Heart left ventricle (tissue), 16 donors: ENCODE measurements at regions not wholly inside any gene's neighbourhood (a gene's known extent, or its start where the extent isn't known, plus 50 kb on each side); places are given as distances from the start of the nearest gene placed in this dataset.

ENCODE experiments used
- ATAC-seq, 4 donors: fragments of 200-7000 bp; cut with Tn5 transposase; one replicate each; pipeline ENCODE4 v1.9.1; 2020 to 2022; ENCODE audit warnings: moderate library complexity in 4 of 4, mild to moderate bottlenecking in 3 of 4, moderate number of reproducible peaks in 1 of 4
- DNase-seq, 5 donors: peaks; one replicate each; pipeline ENCODE4 v3.0.0-alpha.2; 2020
- H3K27ac ChIP-seq, 12 donors: fragments of 200-600 bp; sonication (generic) in 4 of 12; one replicate each; pipeline versions ENCODE4 v1.5.0 to v1.8.0; 2016 to 2022; ENCODE audit warnings: mild to moderate bottlenecking in 2 of 12
- H3K27me3 ChIP-seq, 9 donors: fragments of 200-600 bp; sonication (generic) in 2 of 9; one replicate each; pipeline versions ENCODE4 v1.5.1 to v1.8.0; 2016 to 2022; ENCODE audit warnings: mild to moderate bottlenecking in 3 of 9
- H3K36me3 ChIP-seq, 9 donors: fragments of 200-600 bp; sonication (generic) in 2 of 9; one replicate each; pipeline versions ENCODE4 v1.5.0 to v1.8.0; 2018 to 2022; ENCODE audit warnings: mild to moderate bottlenecking in 2 of 9
- H3K4me1 ChIP-seq, 12 donors: fragments of 200-600 bp; sonication (generic) in 4 of 12; one replicate each; pipeline versions ENCODE4 v1.5.0 to v1.8.0; 2016 to 2022; ENCODE audit warnings: mild to moderate bottlenecking in 3 of 12
- H3K4me3 ChIP-seq, 12 donors: fragments of 200-600 bp; sonication (generic) in 4 of 12; one replicate each; pipeline versions ENCODE4 v1.5.0 to v1.8.0; 2017 to 2022; ENCODE audit warnings: mild to moderate bottlenecking in 9 of 12, moderate library complexity in 4 of 12
- H3K9me3 ChIP-seq, 12 donors: fragments of 200-600 bp; sonication (generic) in 4 of 12; one replicate each; pipeline versions ENCODE4 v1.5.0 to v1.8.0; 2016 to 2022; ENCODE audit warnings: mild to moderate bottlenecking in 1 of 12
- POLR2A ChIP-seq, 2 donors: fragments of 450-650 bp; IDR thresholded peaks; one replicate each; pipeline ENCODE4 v1.6.1; 2017; ENCODE audit warnings: antibody characterized with exemption in 2 of 2, mild to moderate bottlenecking in 2 of 2, moderate library complexity in 2 of 2
- WGBS, 4 donors: extraction: QIAGEN DNeasy Blood & Tissue Kit in 2 of 4; methylation state at CpG; one replicate each; pipeline versions ENCODE4 v1.1.5 to v1.1.7; 2013 to 2018; 5-methylcytosine and 5-hydroxymethylcytosine counted together
- intact Hi-C, 10 donors: fragments of 100-400 bp; cut with DNase I; formaldehyde crosslinking; loops; one replicate each; pipeline versions ENCODE4 v1.11.1 to v1.14.2; 2022
- TF ChIP-seq, protein P1 (sequence below), 12 donors: fragments of 200-600 bp; sonication (generic) in 4 of 12; IDR thresholded peaks; one replicate each; pipeline versions ENCODE4 v1.5.0 to v1.8.0; 2018 to 2022; ENCODE audit warnings: antibody characterized with exemption in 12 of 12, mild to moderate bottlenecking in 5 of 12
- donor health status: ischemic (EF 13 %, LVEDD 7.1; RV severe dilation, severe dysfunction).
- donor health status: healthy with polysubstance abuse.
- donor health status: DM: no; HTN: yes; CAD: no.
- donor health status: DM: no; HTN: no; CAD: no.
- donor health status: ischemic (EF 25% LVEDD 6.9; RV normal size, moderate dysfunction).
- donor health status: ischemic (EF 25% LVEDD 5.7; RV mildly dilated, moderate dysfunction).
- donor health status: healthy.
- donor health status: DM: yes; HTN: yes; CAD: no.
- donor health status: ischemic (EF 35%, LVEDD 5.7; RV mildly dilated, moderate dysfunction).
- donor health status: nonischemic (EF 11% LVEDD 7.7; RV severe dilation, severe dysfunction).
- donor health status: DM: yes; HTN: yes; CAD: no.
- donor health status: PGD.
- donor health status: ischemic (EF 29% LVEDD 5.4; RV normal size, mild dysfunction).
- donor health status: nonischemic (EF 23%, LVEDD 6.1; RV moderate dilation, normal function).

DNA sequence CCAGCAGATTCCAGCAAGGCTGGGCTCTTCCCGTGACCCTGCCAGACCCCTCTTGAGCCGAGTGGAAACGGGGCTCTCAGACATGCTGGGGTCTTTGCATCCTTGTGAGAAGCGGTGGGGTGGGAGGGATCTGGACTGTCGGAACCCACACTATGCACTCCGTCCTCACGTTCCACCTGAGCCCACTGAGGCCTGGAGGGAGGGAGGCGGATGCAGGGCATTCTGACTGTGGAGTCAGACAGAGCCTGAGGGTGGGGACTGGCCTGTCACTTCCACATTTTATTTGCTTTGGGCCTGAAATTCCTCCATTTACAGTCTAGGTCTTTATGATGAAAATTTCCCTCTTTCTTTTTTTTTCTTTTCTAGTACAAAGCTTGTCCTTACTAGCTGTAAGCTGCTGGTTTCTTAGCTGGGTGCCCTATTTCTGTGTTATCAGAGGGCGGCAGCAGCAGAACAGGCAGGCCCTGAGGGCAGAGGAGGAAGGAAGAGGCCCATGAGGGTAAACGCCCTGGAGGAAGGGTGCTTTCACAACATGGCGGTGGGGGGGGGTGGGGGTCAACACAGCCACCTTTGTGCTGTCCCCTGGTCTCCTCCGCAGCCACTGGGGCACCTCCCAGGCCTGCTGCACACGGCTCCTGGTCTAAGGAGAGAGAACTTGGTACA, 373.5 kb upstream of the MYT1L start:
- H3K36me3 ChIP-seq: no peaks in the 10 kb centered on the region
- peaks cover 0 to 3% (median 0%) of the 10 kb centered on the region in 12 donors for H3K4me1 ChIP-seq
- peaks cover 0 to 31% (median 0%) of the 10 kb centered on the region in 9 donors for H3K27me3 ChIP-seq
- DNase-seq (no peak), ATAC-seq (no peak)
- 60 to 81% (median 73%) methylated on average over 13 of the region's 13 CpGs for WGBS, 4 donors
- H3K9me3 ChIP-seq: no peaks in the 10 kb centered on the region
- H3K27ac ChIP-seq: no peak overlapping the region
- intact Hi-C loops: no loop called here
- no peak overlapping the region for H3K4me3 ChIP-seq
- TF ChIP-seq POLR2A (IDR thresholded peaks at IDR 0.05): no peak
- TF ChIP-seq, protein P1, sequence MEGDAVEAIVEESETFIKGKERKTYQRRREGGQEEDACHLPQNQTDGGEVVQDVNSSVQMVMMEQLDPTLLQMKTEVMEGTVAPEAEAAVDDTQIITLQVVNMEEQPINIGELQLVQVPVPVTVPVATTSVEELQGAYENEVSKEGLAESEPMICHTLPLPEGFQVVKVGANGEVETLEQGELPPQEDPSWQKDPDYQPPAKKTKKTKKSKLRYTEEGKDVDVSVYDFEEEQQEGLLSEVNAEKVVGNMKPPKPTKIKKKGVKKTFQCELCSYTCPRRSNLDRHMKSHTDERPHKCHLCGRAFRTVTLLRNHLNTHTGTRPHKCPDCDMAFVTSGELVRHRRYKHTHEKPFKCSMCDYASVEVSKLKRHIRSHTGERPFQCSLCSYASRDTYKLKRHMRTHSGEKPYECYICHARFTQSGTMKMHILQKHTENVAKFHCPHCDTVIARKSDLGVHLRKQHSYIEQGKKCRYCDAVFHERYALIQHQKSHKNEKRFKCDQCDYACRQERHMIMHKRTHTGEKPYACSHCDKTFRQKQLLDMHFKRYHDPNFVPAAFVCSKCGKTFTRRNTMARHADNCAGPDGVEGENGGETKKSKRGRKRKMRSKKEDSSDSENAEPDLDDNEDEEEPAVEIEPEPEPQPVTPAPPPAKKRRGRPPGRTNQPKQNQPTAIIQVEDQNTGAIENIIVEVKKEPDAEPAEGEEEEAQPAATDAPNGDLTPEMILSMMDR (IDR thresholded peaks at IDR 0.05): no peak

DNA sequence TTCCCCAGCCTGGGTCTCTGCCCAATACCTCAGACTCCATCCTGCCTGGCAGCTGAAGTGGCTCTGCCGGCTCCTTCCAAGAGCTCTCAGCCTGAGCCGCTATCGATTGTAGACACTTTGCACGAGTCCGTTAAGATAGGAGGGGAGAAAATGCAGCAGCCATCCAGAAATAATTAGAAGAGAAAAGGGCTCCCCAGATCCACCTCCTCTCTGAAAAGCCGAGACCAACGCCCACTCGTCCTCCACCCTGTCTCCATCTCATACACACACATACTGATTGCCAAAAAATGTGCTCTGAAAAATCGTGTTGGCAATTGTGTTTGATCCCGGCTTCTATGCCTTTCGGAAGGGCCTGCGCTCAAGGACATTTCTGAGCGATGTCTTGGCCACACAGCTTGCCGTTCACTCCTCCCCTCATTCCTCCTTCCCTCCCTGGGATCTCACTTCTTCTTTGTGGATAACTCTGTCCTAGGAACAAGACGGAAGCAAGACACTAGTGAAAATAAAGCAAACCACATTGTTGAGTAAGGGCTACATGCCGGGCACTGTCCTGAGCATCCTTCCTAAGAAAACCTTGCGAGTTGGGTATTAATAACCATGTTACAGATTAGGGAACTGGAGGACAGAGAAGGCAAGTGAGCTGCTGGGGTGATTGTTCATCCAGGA, 372.8 kb upstream of the MYT1L start:
- 78 to 85% (median 84%) methylated on average over 17 of the region's 17 CpGs for WGBS, 4 donors
- H3K4me1 ChIP-seq: peaks cover 0 to 3% (median 0%) of the 10 kb centered on the region in 12 donors
- intact Hi-C loops: no loop called here
- no peak for ATAC-seq
- no peaks in the 10 kb centered on the region for H3K36me3 ChIP-seq
- no peak overlapping the region for H3K27ac ChIP-seq
- H3K4me3 ChIP-seq: no peak overlapping the region
- TF ChIP-seq POLR2A (IDR thresholded peaks at IDR 0.05): no peak
- TF ChIP-seq, protein P1 (IDR thresholded peaks at IDR 0.05): no peak
- H3K9me3 ChIP-seq: no peaks in the 10 kb centered on the region
- no peak for DNase-seq
- H3K27me3 ChIP-seq: peaks cover 0 to 26% (median 0%) of the 10 kb centered on the region in 9 donors

DNA sequence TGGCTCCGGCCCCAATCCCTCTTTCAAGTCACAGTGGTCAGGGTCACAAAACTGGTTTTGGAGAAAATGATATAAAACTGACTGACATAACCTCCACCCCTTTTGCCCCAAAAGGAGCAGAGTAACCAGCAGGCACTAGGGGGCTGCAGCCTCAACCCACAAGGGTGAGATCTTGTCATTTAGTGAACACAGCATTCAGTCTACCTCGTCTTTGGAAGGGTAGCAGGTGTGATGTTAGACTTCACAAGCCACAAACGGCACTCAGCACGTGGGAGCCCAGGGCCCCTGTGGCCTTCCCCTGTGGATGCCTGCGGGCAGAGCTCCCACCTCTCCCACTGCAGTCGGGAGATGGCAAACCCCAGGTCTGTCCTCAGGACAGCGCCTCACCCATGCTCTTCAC, 372.1 kb upstream of the MYT1L start:
- 73 to 81% (median 78%) methylated on average over 7 of the region's 7 CpGs for WGBS, 4 donors
- DNase-seq (no peak), ATAC-seq (no peak)
- no peak overlapping the region for H3K27ac ChIP-seq
- H3K27me3 ChIP-seq: peaks cover 0 to 26% (median 0%) of the 10 kb centered on the region in 9 donors
- H3K4me1 ChIP-seq: peaks cover 0 to 3% (median 0%) of the 10 kb centered on the region in 12 donors
- intact Hi-C loops: no loop called here
- no peak overlapping the region for H3K4me3 ChIP-seq
- TF ChIP-seq, protein P1 (IDR thresholded peaks at IDR 0.05): no peak
- TF ChIP-seq POLR2A (IDR thresholded peaks at IDR 0.05): no peak
- no peaks in the 10 kb centered on the region for H3K36me3 ChIP-seq
- H3K9me3 ChIP-seq: no peaks in the 10 kb centered on the region

DNA sequence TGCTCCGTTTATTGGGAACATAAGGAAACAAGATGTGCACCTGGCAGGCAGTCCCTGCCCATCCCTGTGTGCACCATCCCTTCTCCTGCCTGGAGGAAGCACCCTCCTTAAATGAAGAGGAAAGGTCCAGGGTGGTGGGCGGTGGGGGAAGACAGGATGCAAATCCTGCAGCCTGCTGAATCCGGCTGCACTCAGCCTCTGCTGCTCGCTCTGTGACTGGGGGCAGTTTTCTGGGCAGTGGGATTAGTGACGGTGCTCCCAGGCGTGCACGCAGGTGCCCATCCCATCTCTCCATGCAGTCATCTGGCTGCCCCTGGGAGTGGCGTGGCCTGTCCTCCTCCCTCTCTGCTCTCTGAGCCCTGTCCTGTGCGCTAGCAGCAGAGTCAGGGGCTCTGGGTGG, 371.3 kb upstream of the MYT1L start:
- no peaks in the 10 kb centered on the region for H3K9me3 ChIP-seq
- intact Hi-C loops: no loop called here
- H3K4me3 ChIP-seq: no peak overlapping the region
- TF ChIP-seq, protein P1 (IDR thresholded peaks at IDR 0.05): no peak
- TF ChIP-seq POLR2A (IDR thresholded peaks at IDR 0.05): no peak
- H3K36me3 ChIP-seq: no peaks in the 10 kb centered on the region
- ATAC-seq (no peak), DNase-seq (no peak)
- H3K27me3 ChIP-seq: peaks cover 0 to 21% (median 0%) of the 10 kb centered on the region in 9 donors
- H3K27ac ChIP-seq: no peak overlapping the region
- H3K4me1 ChIP-seq: peaks cover 0 to 3% (median 0%) of the 10 kb centered on the region in 12 donors
- 71 to 84% (median 80%) methylated on average over 4 to 9 of the region's 9 CpGs for whole genome bisulfite sequencing, 4 donors
